H1 (cell line): ENCODE measurements at regions not wholly inside any gene's neighbourhood (a gene's known extent, or its start where the extent isn't known, plus 50 kb on each side); places are given as distances from the start of the nearest gene placed in this dataset.

Experiments
- CBX5 ChIP-seq: fragments of 300-800, 300-1000 bp; sonication (generic); IDR thresholded peaks from 2 replicates; pipeline ENCODE4 v1.7.1; 2016; ENCODE audit warnings: antibody characterized with exemption, low read length, low read depth
- CTBP2 ChIP-seq: IDR thresholded peaks from 2 replicates; pipeline ENCODE4 v1.7.0; 2011; ENCODE audit warnings: borderline replicate concordance, mild to moderate bottlenecking, moderate library complexity, mixed read lengths, low read length; ENCODE audit not compliant: insufficient read depth, insufficient read length
- SP1 ChIP-seq: IDR thresholded peaks from 2 replicates; pipeline ENCODE4 v1.6.1; 2011; ENCODE audit warnings: low read depth, low read length
- YY1 ChIP-seq: IDR thresholded peaks from 2 replicates; pipeline ENCODE4 v1.6.1; 2011; ENCODE audit warnings: low read depth, mild to moderate bottlenecking, low read length

- TF ChIP-seq CTBP2: no peak
- TF ChIP-seq YY1: no peak
- TF ChIP-seq CBX5: no peak
- no peak for TF ChIP-seq SP1
Observed at GRCh38 chr2:220065581-220065980, 438.2 kb downstream of the SLC4A3 start (continued).
